ENCODE measurements at regions not wholly inside any gene's neighbourhood (a gene's known extent, or its start where the extent isn't known, plus 50 kb on each side); places are given as distances from the start of the nearest gene placed in this dataset.
"Not testable (repeated sequence)": the region's sequence is repeated elsewhere in the genome, so short reads cannot be mapped to it uniquely, and the experiment has no call there.

GRCh38 chr17:5895276-5895675, 174.9 kb upstream of the WSCD1 start:
- no peak overlapping the region for H3K9ac ChIP-seq (ENCODE audit: insufficient read depth in 1 of 2, low read length in 2 of 2)
- no peak overlapping the region for H3K27ac ChIP-seq (ENCODE audit: low read depth in 1 of 2, low read length in 1 of 2)
- no peaks in the 10 kb centered on the region for H3K36me3 ChIP-seq (ENCODE audit: control insufficient read depth in 4 of 4, insufficient read depth in 4 of 4, low read length in 4 of 4)
- H3K9me3 ChIP-seq (ENCODE audit: control insufficient read depth in 4 of 4, insufficient read depth in 3 of 4, low read length in 3 of 4): peaks cover 0 to 5% (median 0%) of the 10 kb centered on the region in 4 donors
- whole genome bisulfite sequencing, 2 donors: 78 to 82% methylated on average over 6 of the region's 6 CpGs
- no peaks in the 10 kb centered on the region for H3K27me3 ChIP-seq (ENCODE audit: control insufficient read depth in 3 of 3, insufficient read depth in 3 of 3, low read length in 2 of 3)
- ATAC-seq (ENCODE audit: insufficient read depth, low FRiP score): no peak
- TF ChIP-seq, protein P1, sequence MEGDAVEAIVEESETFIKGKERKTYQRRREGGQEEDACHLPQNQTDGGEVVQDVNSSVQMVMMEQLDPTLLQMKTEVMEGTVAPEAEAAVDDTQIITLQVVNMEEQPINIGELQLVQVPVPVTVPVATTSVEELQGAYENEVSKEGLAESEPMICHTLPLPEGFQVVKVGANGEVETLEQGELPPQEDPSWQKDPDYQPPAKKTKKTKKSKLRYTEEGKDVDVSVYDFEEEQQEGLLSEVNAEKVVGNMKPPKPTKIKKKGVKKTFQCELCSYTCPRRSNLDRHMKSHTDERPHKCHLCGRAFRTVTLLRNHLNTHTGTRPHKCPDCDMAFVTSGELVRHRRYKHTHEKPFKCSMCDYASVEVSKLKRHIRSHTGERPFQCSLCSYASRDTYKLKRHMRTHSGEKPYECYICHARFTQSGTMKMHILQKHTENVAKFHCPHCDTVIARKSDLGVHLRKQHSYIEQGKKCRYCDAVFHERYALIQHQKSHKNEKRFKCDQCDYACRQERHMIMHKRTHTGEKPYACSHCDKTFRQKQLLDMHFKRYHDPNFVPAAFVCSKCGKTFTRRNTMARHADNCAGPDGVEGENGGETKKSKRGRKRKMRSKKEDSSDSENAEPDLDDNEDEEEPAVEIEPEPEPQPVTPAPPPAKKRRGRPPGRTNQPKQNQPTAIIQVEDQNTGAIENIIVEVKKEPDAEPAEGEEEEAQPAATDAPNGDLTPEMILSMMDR (IDR thresholded peaks at IDR 0.05; ENCODE audit: control extremely low read depth, extremely low read depth): no peak
- no peak for DNase-seq
- H3K4me3 ChIP-seq: no peak overlapping the region
- H3K4me1 ChIP-seq (ENCODE audit: control insufficient read depth in 5 of 5, insufficient read depth in 5 of 5, low read length in 5 of 5): peaks cover 0 to 4% (median 0%) of the 10 kb centered on the region in 5 donors

DNA sequence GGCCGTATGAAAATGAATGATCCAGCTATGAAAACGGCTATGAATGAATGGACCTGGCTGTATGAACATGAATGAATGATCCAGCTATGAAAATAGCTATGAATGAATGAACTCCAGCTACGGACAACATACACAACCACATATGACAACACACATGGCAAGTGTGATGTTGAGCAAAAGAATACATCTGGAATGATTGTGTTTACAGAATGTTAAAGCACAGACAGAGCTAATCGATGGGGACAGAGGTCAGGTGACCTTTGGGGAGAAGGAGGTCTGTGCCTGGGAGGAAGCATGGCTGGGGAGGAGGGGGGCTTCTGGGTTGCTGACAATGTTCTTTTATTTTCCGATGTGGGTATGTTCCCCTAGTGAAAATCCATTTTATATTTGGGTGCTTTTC, 174.0 kb upstream of the WSCD1 start:
- H3K9ac ChIP-seq (ENCODE audit: insufficient read depth in 1 of 2, low read length in 2 of 2): no peak overlapping the region
- TF ChIP-seq, protein P1 (IDR thresholded peaks at IDR 0.05; ENCODE audit: control extremely low read depth, extremely low read depth): no peak
- H3K4me1 ChIP-seq (ENCODE audit: control insufficient read depth in 5 of 5, insufficient read depth in 5 of 5, low read length in 5 of 5): peaks cover 0 to 4% (median 0%) of the 10 kb centered on the region in 5 donors
- H3K36me3 ChIP-seq (ENCODE audit: control insufficient read depth in 4 of 4, insufficient read depth in 4 of 4, low read length in 4 of 4): no peaks in the 10 kb centered on the region
- no peaks in the 10 kb centered on the region for H3K27me3 ChIP-seq (ENCODE audit: control insufficient read depth in 3 of 3, insufficient read depth in 3 of 3, low read length in 2 of 3)
- WGBS, 2 donors: 78 to 83% methylated on average over 5 of the region's 5 CpGs
- ATAC-seq (ENCODE audit: insufficient read depth, low FRiP score): no peak
- no peak overlapping the region for H3K27ac ChIP-seq (ENCODE audit: low read depth in 1 of 2, low read length in 1 of 2)
- DNase-seq: no peak
- peaks cover 0 to 2% (median 0%) of the 10 kb centered on the region in 4 donors for H3K9me3 ChIP-seq (ENCODE audit: control insufficient read depth in 4 of 4, insufficient read depth in 3 of 4, low read length in 3 of 4)
- H3K4me3 ChIP-seq: no peak overlapping the region

DNA sequence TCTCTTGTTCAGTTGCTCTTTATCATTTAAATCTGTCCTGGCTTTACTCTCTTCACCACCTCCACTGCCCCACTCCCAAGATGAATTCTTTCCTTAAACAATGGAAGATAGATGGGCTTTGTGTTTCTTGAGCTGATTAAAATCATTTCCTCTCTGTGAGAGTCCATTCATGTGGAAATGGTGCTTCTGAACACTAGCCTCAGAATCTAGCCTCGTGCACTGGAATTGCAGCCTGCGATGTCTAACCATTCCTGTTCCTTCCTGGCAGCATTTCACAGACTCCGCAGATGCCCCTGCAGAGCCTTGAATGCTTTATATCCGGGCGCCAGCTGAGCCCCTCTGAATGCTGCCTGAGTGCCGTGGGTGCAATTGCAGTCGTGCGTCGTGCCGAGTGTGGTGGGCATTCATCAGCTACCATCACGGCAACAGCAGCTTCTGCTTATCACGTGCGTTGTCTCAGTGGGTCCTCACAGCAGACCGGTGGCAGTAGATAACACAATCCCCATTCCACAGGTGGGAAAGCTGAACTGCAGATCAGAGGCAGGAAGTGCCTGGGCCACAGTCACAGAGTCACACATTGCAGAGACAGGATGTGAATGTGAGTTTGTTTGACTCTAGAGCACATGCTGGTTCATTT, 172.8 kb upstream of the WSCD1 start:
- no peak overlapping the region for H3K9ac ChIP-seq (ENCODE audit: insufficient read depth in 1 of 2, low read length in 2 of 2)
- no peak for ATAC-seq (ENCODE audit: insufficient read depth, low FRiP score)
- H3K4me1 ChIP-seq (ENCODE audit: control insufficient read depth in 5 of 5, insufficient read depth in 5 of 5, low read length in 5 of 5): peaks cover 0 to 4% (median 0%) of the 10 kb centered on the region in 5 donors
- H3K4me3 ChIP-seq: no peak overlapping the region
- peak in 2 of 3 donors; percentile 24 to 45 for DNase-seq
- TF ChIP-seq, protein P1 (IDR thresholded peaks at IDR 0.05; ENCODE audit: control extremely low read depth, extremely low read depth): no peak
- H3K9me3 ChIP-seq (ENCODE audit: control insufficient read depth in 4 of 4, insufficient read depth in 3 of 4, low read length in 3 of 4): peaks cover 0 to 9% (median 0%) of the 10 kb centered on the region in 4 donors
- no peak overlapping the region for H3K27ac ChIP-seq (ENCODE audit: low read depth in 1 of 2, low read length in 1 of 2)
- 5 to 6% methylated on average over 14 of the region's 14 CpGs for WGBS, 2 donors
- no peaks in the 10 kb centered on the region for H3K36me3 ChIP-seq (ENCODE audit: control insufficient read depth in 4 of 4, insufficient read depth in 4 of 4, low read length in 4 of 4)
- no peaks in the 10 kb centered on the region for H3K27me3 ChIP-seq (ENCODE audit: control insufficient read depth in 3 of 3, insufficient read depth in 3 of 3, low read length in 2 of 3)

GRCh38 chr17:5897981-5898380, 172.2 kb upstream of the WSCD1 start:
- H3K9me3 ChIP-seq (ENCODE audit: control insufficient read depth in 4 of 4, insufficient read depth in 3 of 4, low read length in 3 of 4): peaks cover 0 to 11% (median 0%) of the 10 kb centered on the region in 4 donors
- not testable (repeated sequence) for H3K9ac ChIP-seq (ENCODE audit: insufficient read depth in 1 of 2, low read length in 2 of 2); H3K36me3 ChIP-seq (ENCODE audit: control insufficient read depth in 4 of 4, insufficient read depth in 4 of 4, low read length in 4 of 4); H3K4me1 ChIP-seq (ENCODE audit: control insufficient read depth in 5 of 5, insufficient read depth in 5 of 5, low read length in 5 of 5); DNase-seq; ATAC-seq (ENCODE audit: insufficient read depth, low FRiP score); H3K27ac ChIP-seq (ENCODE audit: low read depth in 1 of 2, low read length in 1 of 2); H3K27me3 ChIP-seq (ENCODE audit: control insufficient read depth in 3 of 3, insufficient read depth in 3 of 3, low read length in 2 of 3); H3K4me3 ChIP-seq
- 67 to 71% methylated on average over 7 to 8 of the region's 8 CpGs for WGBS, 2 donors

Measured in lung (tissue), 11 donors.